Activated T-cell treated with anti-CD3 and anti-CD28 coated beads, Interleukin-2, amount 50 U/mL, for 72 hours (primary cell): ENCODE measurements at regions not wholly inside any gene's neighbourhood (a gene's known extent, or its start where the extent isn't known, plus 50 kb on each side); places are given as distances from the start of the nearest gene placed in this dataset.
"Not testable (repeated sequence)": the region's sequence is repeated elsewhere in the genome, so short reads cannot be mapped to it uniquely, and the experiment has no call there.

ENCODE experiments used
- ATAC-seq, 2 donors: fragments of 150-1000 bp; cut with Tn5 transposase; replicated peaks in 1 of 2; 2 replicates each; pipeline ENCODE4 v1.10.0; 2021; ENCODE audit warnings: moderate library complexity in 2 of 2, mild to moderate bottlenecking in 1 of 2
- DNase-seq, 2 donors: peaks; one replicate each; pipeline ENCODE4 v3.0.0; 2021 to 2022; ENCODE audit warnings: mixed read lengths in 1 of 2
- H3K27ac Mint-ChIP-seq: one replicate; pipeline ENCODE4 v1.8.0; 2022; ENCODE audit warnings: mild to moderate bottlenecking, moderate library complexity, mixed read lengths
- H3K27me3 Mint-ChIP-seq: one replicate; pipeline ENCODE4 v1.8.0; 2022; ENCODE audit warnings: low read depth, mixed read lengths
- H3K36me3 Mint-ChIP-seq, 2 donors: one replicate each; pipeline ENCODE4 v1.8.0; 2022; ENCODE audit warnings: mixed read lengths in 2 of 2, mild to moderate bottlenecking in 1 of 2; ENCODE audit not compliant: insufficient read depth in 2 of 2
- H3K4me1 Mint-ChIP-seq: one replicate; pipeline ENCODE4 v1.8.0; 2022; ENCODE audit warnings: low read depth, mixed read lengths
- H3K4me3 Mint-ChIP-seq, 2 donors: one replicate each; pipeline ENCODE4 v1.8.0; 2022; ENCODE audit warnings: mild to moderate bottlenecking in 2 of 2, mixed read lengths in 2 of 2, moderate library complexity in 2 of 2
- H3K9me3 Mint-ChIP-seq, 2 donors: one replicate each; pipeline ENCODE4 v1.8.0; 2022; ENCODE audit warnings: mixed read lengths in 2 of 2

GRCh38 chr7:51446356-51446755, 129.7 kb upstream of the COBL start:
- H3K27me3 Mint-ChIP-seq, result peaks cover 5% of the 10 kb centered on the region
- H3K4me1 Mint-ChIP-seq, result no peaks in the 10 kb centered on the region
- H3K9me3 Mint-ChIP-seq, result peaks cover 0 to 4% of the 10 kb centered on the region in 2 donors
- H3K4me3 Mint-ChIP-seq, result no peak overlapping the region
- DNase-seq (no peak), ATAC-seq (no peak)
- no peaks in the 10 kb centered on the region for H3K36me3 Mint-ChIP-seq
- H3K27ac Mint-ChIP-seq, result no peak overlapping the region

GRCh38 chr7:51444936-51445335, 128.3 kb upstream of the COBL start:
- H3K36me3 Mint-ChIP-seq, result no peaks in the 10 kb centered on the region
- DNase-seq (no peak), ATAC-seq (no peak)
- peaks cover 0 to 4% of the 10 kb centered on the region in 2 donors for H3K9me3 Mint-ChIP-seq
- H3K4me3 Mint-ChIP-seq, result no peak overlapping the region
- no peak overlapping the region for H3K27ac Mint-ChIP-seq
- H3K27me3 Mint-ChIP-seq, result peaks cover 5% of the 10 kb centered on the region
- no peaks in the 10 kb centered on the region for H3K4me1 Mint-ChIP-seq

- peak; percentile 33 to 55 for DNase-seq
- no peak for ATAC-seq
- peak overlapping the region; percentile 26 for H3K27ac Mint-ChIP-seq
- H3K27me3 Mint-ChIP-seq, result peaks cover 6% of the 10 kb centered on the region
- no peaks in the 10 kb centered on the region for H3K4me1 Mint-ChIP-seq
- H3K4me3 Mint-ChIP-seq, result no peak overlapping the region
- no peaks in the 10 kb centered on the region for H3K9me3 Mint-ChIP-seq
- H3K36me3 Mint-ChIP-seq, result no peaks in the 10 kb centered on the region
Measured at GRCh38 chr7:51430480-51431086, 114.0 kb upstream of the COBL start.

- Mint-ChIP-seq H3K4me3 (no peak overlapping the region), H3K4me1 (no peaks in the 10 kb centered on the region), H3K27me3 (no peaks in the 10 kb centered on the region), H3K27ac (no peak overlapping the region), H3K36me3 (no peaks in the 10 kb centered on the region), H3K9me3 (no peaks in the 10 kb centered on the region)
- ATAC-seq (no peak), DNase-seq (no peak)
Measured at GRCh38 chr7:51428217-51428887, 111.7 kb upstream of the COBL start.

- no peak for DNase-seq
- no peaks in the 10 kb centered on the region for H3K4me1 Mint-ChIP-seq
- no peaks in the 10 kb centered on the region for H3K27me3 Mint-ChIP-seq
- H3K36me3 Mint-ChIP-seq, result no peaks in the 10 kb centered on the region
- H3K9me3 Mint-ChIP-seq, result no peaks in the 10 kb centered on the region
- no peak overlapping the region for H3K27ac Mint-ChIP-seq
- no peak for ATAC-seq
- H3K4me3 Mint-ChIP-seq, result no peak overlapping the region
Measured at GRCh38 chr7:51426163-51426562, 109.6 kb upstream of the COBL start.

- H3K4me1 Mint-ChIP-seq, result not testable (repeated sequence)
Measured at GRCh38 chr7:51409934-51410333, 93.3 kb upstream of the COBL start.

GRCh38 chr7:51397608-51398007, 81.0 kb upstream of the COBL start:
- H3K9me3 Mint-ChIP-seq, H3K27ac Mint-ChIP-seq, H3K27me3 Mint-ChIP-seq, H3K4me3 Mint-ChIP-seq, DNase-seq, ATAC-seq, H3K4me1 Mint-ChIP-seq, H3K36me3 Mint-ChIP-seq: not testable (repeated sequence)

More at GRCh38 chr7:51409934-51410333, 93.3 kb upstream of the COBL start:
- H3K36me3 Mint-ChIP-seq, DNase-seq, H3K27ac Mint-ChIP-seq, H3K9me3 Mint-ChIP-seq, ATAC-seq, H3K4me3 Mint-ChIP-seq, H3K27me3 Mint-ChIP-seq: not testable (repeated sequence)

GRCh38 chr7:51393003-51393402, 76.4 kb upstream of the COBL start:
- not testable (repeated sequence) for H3K9me3 Mint-ChIP-seq, H3K27me3 Mint-ChIP-seq, DNase-seq, H3K36me3 Mint-ChIP-seq, ATAC-seq, H3K27ac Mint-ChIP-seq, H3K4me1 Mint-ChIP-seq, H3K4me3 Mint-ChIP-seq

- not testable (repeated sequence) for H3K27me3 Mint-ChIP-seq, ATAC-seq, H3K4me3 Mint-ChIP-seq, H3K36me3 Mint-ChIP-seq, H3K27ac Mint-ChIP-seq, H3K9me3 Mint-ChIP-seq, H3K4me1 Mint-ChIP-seq, DNase-seq
Measured at GRCh38 chr7:51389952-51390351, 73.3 kb upstream of the COBL start.

GRCh38 chr7:51389216-51389812, 72.7 kb upstream of the COBL start:
- H3K27ac Mint-ChIP-seq, ATAC-seq, H3K9me3 Mint-ChIP-seq, DNase-seq, H3K36me3 Mint-ChIP-seq, H3K27me3 Mint-ChIP-seq, H3K4me3 Mint-ChIP-seq, H3K4me1 Mint-ChIP-seq: not testable (repeated sequence)

GRCh38 chr7:51388241-51388640, 71.6 kb upstream of the COBL start:
- not testable (repeated sequence) for DNase-seq, H3K4me3 Mint-ChIP-seq, H3K36me3 Mint-ChIP-seq, H3K9me3 Mint-ChIP-seq, H3K27ac Mint-ChIP-seq, ATAC-seq, H3K4me1 Mint-ChIP-seq, H3K27me3 Mint-ChIP-seq

- H3K4me1 Mint-ChIP-seq, ATAC-seq, H3K4me3 Mint-ChIP-seq, H3K36me3 Mint-ChIP-seq, H3K27me3 Mint-ChIP-seq, DNase-seq, H3K9me3 Mint-ChIP-seq, H3K27ac Mint-ChIP-seq: not testable (repeated sequence)
Measured at GRCh38 chr7:51386806-51387568, 70.4 kb upstream of the COBL start.

GRCh38 chr7:51386184-51386583, 69.6 kb upstream of the COBL start:
- not testable (repeated sequence) for H3K9me3 Mint-ChIP-seq, ATAC-seq, H3K27me3 Mint-ChIP-seq, H3K27ac Mint-ChIP-seq, H3K4me3 Mint-ChIP-seq, H3K36me3 Mint-ChIP-seq, H3K4me1 Mint-ChIP-seq, DNase-seq
